Effector memory CD8-positive, alpha-beta T cell (primary cell): ENCODE measurements at regions not wholly inside any gene's neighbourhood (a gene's known extent, or its start where the extent isn't known, plus 50 kb on each side); places are given as distances from the start of the nearest gene placed in this dataset.
"Not testable (repeated sequence)": the region's sequence is repeated elsewhere in the genome, so short reads cannot be mapped to it uniquely, and the experiment has no call there.

Experiments used
- ATAC-seq: fragments of 150-1000 bp; cut with Tn5 transposase; replicated peaks from 2 replicates; pipeline ENCODE4 v1.10.0; 2021; ENCODE audit warnings: mild to moderate bottlenecking, moderate library complexity
- DNase-seq, 3 experiments: peaks; one replicate each; pipeline ENCODE4 v3.0.0; 2021
- H3K27ac Mint-ChIP-seq, 2 donors: one replicate each; pipeline ENCODE4 v1.8.0; 2022; ENCODE audit warnings: mild to moderate bottlenecking in 2 of 2, mixed read lengths in 2 of 2, moderate library complexity in 2 of 2
- H3K27me3 Mint-ChIP-seq, 2 donors: one replicate each; pipeline ENCODE4 v1.8.0; 2022; ENCODE audit warnings: mixed read lengths in 2 of 2
- H3K36me3 Mint-ChIP-seq: one replicate; pipeline ENCODE4 v1.8.0; 2022; ENCODE audit warnings: mild to moderate bottlenecking, moderate library complexity, mixed read lengths; ENCODE audit not compliant: insufficient read depth
- H3K4me1 Mint-ChIP-seq, 2 donors: one replicate each; pipeline ENCODE4 v1.8.0; 2022; ENCODE audit warnings: low read depth in 2 of 2, mixed read lengths in 2 of 2
- H3K4me3 Mint-ChIP-seq, 2 donors: one replicate each; pipeline ENCODE4 v1.8.0; 2022; ENCODE audit warnings: mild to moderate bottlenecking in 2 of 2, mixed read lengths in 2 of 2, moderate library complexity in 2 of 2
- H3K9me3 Mint-ChIP-seq, 2 donors: one replicate each; pipeline ENCODE4 v1.8.0; 2022; ENCODE audit warnings: mixed read lengths in 2 of 2

GRCh38 chr6:133806382-133807140, 82.4 kb upstream of the TCF21 start:
- H3K4me1 Mint-ChIP-seq = no peaks in the 10 kb centered on the region
- peaks cover 13 to 31% of the 10 kb centered on the region in 2 donors for H3K27me3 Mint-ChIP-seq

GRCh38 chr6:133807501-133807900, 81.4 kb upstream of the TCF21 start:
- no peaks in the 10 kb centered on the region for H3K36me3 Mint-ChIP-seq
- H3K27me3 Mint-ChIP-seq = peaks cover 22 to 32% of the 10 kb centered on the region in 2 donors
- no peak for DNase-seq
- no peak overlapping the region for H3K27ac Mint-ChIP-seq
- no peak overlapping the region for H3K4me3 Mint-ChIP-seq
- peaks cover 0 to 4% of the 10 kb centered on the region in 2 donors for H3K9me3 Mint-ChIP-seq
- H3K4me1 Mint-ChIP-seq = no peaks in the 10 kb centered on the region
- no peak for ATAC-seq

More at GRCh38 chr6:133806382-133807140, 82.4 kb upstream of the TCF21 start:
- H3K36me3 Mint-ChIP-seq = no peaks in the 10 kb centered on the region
- H3K9me3 Mint-ChIP-seq = peaks cover 0 to 4% of the 10 kb centered on the region in 2 donors
- ATAC-seq = no peak
- no peak overlapping the region for H3K27ac Mint-ChIP-seq
- no peak for DNase-seq
- no peak overlapping the region for H3K4me3 Mint-ChIP-seq

- ATAC-seq = no peak
- Mint-ChIP-seq H3K4me3 (no peak overlapping the region), H3K9me3 (peaks cover 0 to 4% of the 10 kb centered on the region in 2 donors), H3K27me3 (peaks cover 26 to 29% of the 10 kb centered on the region in 2 donors), H3K36me3 (no peaks in the 10 kb centered on the region), H3K4me1 (no peaks in the 10 kb centered on the region), H3K27ac (no peak overlapping the region)
- DNase-seq = no peak
Observed at GRCh38 chr6:133809406-133809805, 79.5 kb upstream of the TCF21 start.

- peaks cover 0 to 2% of the 10 kb centered on the region in 2 donors for H3K9me3 Mint-ChIP-seq
- DNase-seq (no peak), ATAC-seq (no peak)
- no peak overlapping the region for H3K4me3 Mint-ChIP-seq
- peaks cover 20 to 26% of the 10 kb centered on the region in 2 donors for H3K27me3 Mint-ChIP-seq
- no peaks in the 10 kb centered on the region for H3K4me1 Mint-ChIP-seq
- H3K27ac Mint-ChIP-seq = no peak overlapping the region
- H3K36me3 Mint-ChIP-seq = no peaks in the 10 kb centered on the region
Observed at GRCh38 chr6:133811557-133811956, 77.4 kb upstream of the TCF21 start.

- not testable (repeated sequence) for DNase-seq, H3K4me1 Mint-ChIP-seq, H3K27ac Mint-ChIP-seq, H3K9me3 Mint-ChIP-seq, H3K4me3 Mint-ChIP-seq, H3K36me3 Mint-ChIP-seq, ATAC-seq
- peaks cover 20 to 28% of the 10 kb centered on the region in 2 donors for H3K27me3 Mint-ChIP-seq
Observed at GRCh38 chr6:133812446-133812845, 76.5 kb upstream of the TCF21 start.

GRCh38 chr6:133814238-133814637, 74.7 kb upstream of the TCF21 start:
- no peak for ATAC-seq
- H3K4me1 Mint-ChIP-seq = no peaks in the 10 kb centered on the region
- no peak overlapping the region for H3K27ac Mint-ChIP-seq
- H3K36me3 Mint-ChIP-seq = no peaks in the 10 kb centered on the region
- H3K27me3 Mint-ChIP-seq = peaks cover 20 to 33% of the 10 kb centered on the region in 2 donors
- no peak overlapping the region for H3K4me3 Mint-ChIP-seq
- peaks cover 0 to 2% of the 10 kb centered on the region in 2 donors for H3K9me3 Mint-ChIP-seq
- no peak for DNase-seq

- H3K9me3 Mint-ChIP-seq = peaks cover 0 to 2% of the 10 kb centered on the region in 2 donors
- H3K27ac Mint-ChIP-seq = no peak overlapping the region
- no peak for ATAC-seq
- no peaks in the 10 kb centered on the region for H3K36me3 Mint-ChIP-seq
- no peak for DNase-seq
- no peaks in the 10 kb centered on the region for H3K4me1 Mint-ChIP-seq
- peaks cover 20 to 33% of the 10 kb centered on the region in 2 donors for H3K27me3 Mint-ChIP-seq
- no peak overlapping the region for H3K4me3 Mint-ChIP-seq
Observed at GRCh38 chr6:133814797-133815196, 74.1 kb upstream of the TCF21 start.

GRCh38 chr6:133815313-133815712, 73.6 kb upstream of the TCF21 start:
- no peak for DNase-seq
- no peak overlapping the region for H3K27ac Mint-ChIP-seq
- peaks cover 0 to 2% of the 10 kb centered on the region in 2 donors for H3K9me3 Mint-ChIP-seq
- no peak overlapping the region for H3K4me3 Mint-ChIP-seq
- no peaks in the 10 kb centered on the region for H3K36me3 Mint-ChIP-seq
- no peak for ATAC-seq
- H3K4me1 Mint-ChIP-seq = no peaks in the 10 kb centered on the region
- peaks cover 17 to 33% of the 10 kb centered on the region in 2 donors for H3K27me3 Mint-ChIP-seq

GRCh38 chr6:133816171-133816570, 72.7 kb upstream of the TCF21 start:
- H3K9me3 Mint-ChIP-seq = peaks cover 0 to 2% of the 10 kb centered on the region in 2 donors
- no peak overlapping the region for H3K27ac Mint-ChIP-seq
- no peaks in the 10 kb centered on the region for H3K4me1 Mint-ChIP-seq
- no peak overlapping the region for H3K4me3 Mint-ChIP-seq
- peaks cover 9 to 24% of the 10 kb centered on the region in 2 donors for H3K27me3 Mint-ChIP-seq
- H3K36me3 Mint-ChIP-seq = no peaks in the 10 kb centered on the region
- ATAC-seq = no peak
- no peak for DNase-seq

- Mint-ChIP-seq H3K4me3 (no peak overlapping the region), H3K4me1 (no peaks in the 10 kb centered on the region), H3K27me3 (peaks cover 0 to 10% of the 10 kb centered on the region in 2 donors), H3K27ac (no peak overlapping the region), H3K9me3 (no peaks in the 10 kb centered on the region), H3K36me3 (no peaks in the 10 kb centered on the region)
- ATAC-seq (no peak), DNase-seq (peak; percentile 9 to 26 (median 23))
Observed at GRCh38 chr6:133817460-133818047, 71.4 kb upstream of the TCF21 start.

- Mint-ChIP-seq H3K27me3 (peaks cover 0 to 7% of the 10 kb centered on the region in 2 donors), H3K9me3 (no peaks in the 10 kb centered on the region), H3K4me3 (no peak overlapping the region), H3K27ac (no peak overlapping the region), H3K36me3 (no peaks in the 10 kb centered on the region), H3K4me1 (no peaks in the 10 kb centered on the region)
- DNase-seq = no peak
- ATAC-seq = no peak
Observed at GRCh38 chr6:133818320-133818719, 70.6 kb upstream of the TCF21 start.

- Mint-ChIP-seq H3K4me1 (no peaks in the 10 kb centered on the region), H3K27ac (no peak overlapping the region), H3K36me3 (no peaks in the 10 kb centered on the region), H3K27me3 (peaks cover under 1 to 7% of the 10 kb centered on the region in 2 donors), H3K4me3 (no peak overlapping the region), H3K9me3 (no peaks in the 10 kb centered on the region)
- ATAC-seq (no peak), DNase-seq (no peak)
Observed at GRCh38 chr6:133820208-133820607, 68.7 kb upstream of the TCF21 start.

GRCh38 chr6:133827766-133828165, 61.1 kb upstream of the TCF21 start:
- H3K27ac Mint-ChIP-seq = no peak overlapping the region
- no peak overlapping the region for H3K4me3 Mint-ChIP-seq
- H3K4me1 Mint-ChIP-seq = no peaks in the 10 kb centered on the region

GRCh38 chr6:133833949-133834359, 55.0 kb upstream of the TCF21 start:
- ATAC-seq = no peak
- Mint-ChIP-seq H3K4me1 (peaks cover 0 to 3% of the 10 kb centered on the region in 2 donors), H3K27me3 (peaks cover 30 to 33% of the 10 kb centered on the region in 2 donors), H3K9me3 (no peaks in the 10 kb centered on the region), H3K36me3 (no peaks in the 10 kb centered on the region), H3K27ac (no peak overlapping the region), H3K4me3 (no peak overlapping the region)
- DNase-seq = no peak

More at GRCh38 chr6:133827766-133828165, 61.1 kb upstream of the TCF21 start:
- Mint-ChIP-seq H3K9me3 (no peaks in the 10 kb centered on the region), H3K27me3 (peaks cover 18 to 25% of the 10 kb centered on the region in 2 donors), H3K36me3 (no peaks in the 10 kb centered on the region)
- DNase-seq (no peak), ATAC-seq (no peak)
